ENCODE measurements at regions not wholly inside any gene's neighbourhood (a gene's known extent, or its start where the extent isn't known, plus 50 kb on each side); places are given as distances from the start of the nearest gene placed in this dataset.

DNA sequence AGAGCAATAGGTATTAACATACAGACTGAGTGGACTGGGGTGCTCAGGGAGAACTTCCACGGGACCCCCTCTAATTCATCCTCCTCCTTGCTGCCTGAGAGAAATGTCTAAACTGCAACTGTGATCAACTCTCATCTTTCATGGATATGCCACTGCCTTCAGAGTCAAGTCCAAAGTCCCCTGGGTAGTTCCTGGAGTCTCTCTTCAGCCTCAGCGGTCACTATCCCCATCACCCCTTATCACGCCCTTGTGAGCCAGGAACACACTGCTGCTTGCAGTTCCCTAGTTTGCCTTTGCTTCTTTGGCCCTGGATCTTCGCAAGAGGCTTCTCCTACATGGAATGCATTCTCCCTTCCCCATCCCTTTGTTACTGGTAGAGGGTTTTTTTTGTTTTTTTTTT lies 58.7 kb upstream of the AUTS2 start:
- TF ChIP-seq CTCF (IDR thresholded peaks at IDR 0.05) (no peak), EP300 (IDR thresholded peaks at IDR 0.05) (no peak)

Measured in ovary (tissue), 3 donors.